ENCODE measurements at regions not wholly inside any gene's neighbourhood (a gene's known extent, or its start where the extent isn't known, plus 50 kb on each side); places are given as distances from the start of the nearest gene placed in this dataset.

DNA sequence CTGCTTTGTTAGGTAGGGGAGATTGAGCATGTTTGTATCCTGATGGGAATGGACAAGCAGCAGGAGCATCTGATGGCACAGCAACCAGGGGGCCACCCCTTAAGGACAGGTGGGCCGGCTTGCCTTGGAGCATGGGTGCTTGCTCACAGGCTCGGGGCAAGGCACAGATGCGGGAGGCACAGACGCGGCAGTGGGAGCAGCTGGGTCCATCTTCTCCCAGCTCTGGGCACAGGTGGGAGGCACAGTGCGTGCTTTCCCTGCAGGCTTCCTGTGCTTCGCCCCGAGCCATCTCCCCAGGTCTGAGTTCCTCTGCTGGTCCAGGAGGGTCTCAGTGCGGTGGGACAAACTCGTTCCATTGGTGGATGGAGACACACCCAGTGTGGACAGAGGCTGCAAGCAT is 73.6 kb upstream of the BHLHE23 start:
- TF ChIP-seq, protein P1, sequence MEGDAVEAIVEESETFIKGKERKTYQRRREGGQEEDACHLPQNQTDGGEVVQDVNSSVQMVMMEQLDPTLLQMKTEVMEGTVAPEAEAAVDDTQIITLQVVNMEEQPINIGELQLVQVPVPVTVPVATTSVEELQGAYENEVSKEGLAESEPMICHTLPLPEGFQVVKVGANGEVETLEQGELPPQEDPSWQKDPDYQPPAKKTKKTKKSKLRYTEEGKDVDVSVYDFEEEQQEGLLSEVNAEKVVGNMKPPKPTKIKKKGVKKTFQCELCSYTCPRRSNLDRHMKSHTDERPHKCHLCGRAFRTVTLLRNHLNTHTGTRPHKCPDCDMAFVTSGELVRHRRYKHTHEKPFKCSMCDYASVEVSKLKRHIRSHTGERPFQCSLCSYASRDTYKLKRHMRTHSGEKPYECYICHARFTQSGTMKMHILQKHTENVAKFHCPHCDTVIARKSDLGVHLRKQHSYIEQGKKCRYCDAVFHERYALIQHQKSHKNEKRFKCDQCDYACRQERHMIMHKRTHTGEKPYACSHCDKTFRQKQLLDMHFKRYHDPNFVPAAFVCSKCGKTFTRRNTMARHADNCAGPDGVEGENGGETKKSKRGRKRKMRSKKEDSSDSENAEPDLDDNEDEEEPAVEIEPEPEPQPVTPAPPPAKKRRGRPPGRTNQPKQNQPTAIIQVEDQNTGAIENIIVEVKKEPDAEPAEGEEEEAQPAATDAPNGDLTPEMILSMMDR (conservative IDR thresholded peaks at IDR 0.05; ENCODE audit: low read depth, low read length): no peak
- TF ChIP-seq EZH2 (IDR thresholded peaks at IDR 0.05; ENCODE audit: borderline replicate concordance, low read depth, low read length, poor library complexity, severe bottlenecking): no peak

All from A673 (cell line).